Neutrophil (primary cell): ENCODE measurements at regions not wholly inside any gene's neighbourhood (a gene's known extent, or its start where the extent isn't known, plus 50 kb on each side); places are given as distances from the start of the nearest gene placed in this dataset.

Experiments
- H3K27ac ChIP-seq: fragments of 200-600 bp; sonication (generic); 2 replicates; pipeline ENCODE4 v1.5.1; 2016; ENCODE audit warnings: mild to moderate bottlenecking, moderate library complexity
- H3K27me3 ChIP-seq: fragments of 200-600 bp; sonication (generic); 2 replicates; pipeline ENCODE4 v1.6.0; 2016; ENCODE audit warnings: mild to moderate bottlenecking
- H3K36me3 ChIP-seq: fragments of 200-600 bp; sonication (generic); 2 replicates; pipeline ENCODE4 v1.5.1; 2017
- H3K4me1 ChIP-seq, 2 experiments: fragments of 200-600 bp in 1 of 2; sonication (generic) in 1 of 2; 1 replicate in 1 of 2; 2 replicates in 1 of 2; pipeline versions ENCODE4 v1.5.1 to v1.6.1; 2013 to 2016; ENCODE audit warnings: low read depth in 1 of 2, low read length in 1 of 2, mild to moderate bottlenecking in 1 of 2, moderate library complexity in 1 of 2; ENCODE audit not compliant: control insufficient read depth in 1 of 2, insufficient read depth in 1 of 2
- H3K4me3 ChIP-seq, 2 experiments: fragments of 200-600 bp in 1 of 2; sonication (generic) in 1 of 2; 1 replicate in 1 of 2; 2 replicates in 1 of 2; pipeline ENCODE4 v1.5.1; 2013 to 2016; ENCODE audit warnings: low read depth in 1 of 2, low read length in 1 of 2, mild to moderate bottlenecking in 1 of 2, moderate library complexity in 1 of 2
- H3K9me3 ChIP-seq: fragments of 200-600 bp; sonication (generic); 2 replicates; pipeline ENCODE4 v1.5.1; 2016
- CTCF ChIP-seq: fragments of 200-600 bp; sonication (generic); IDR thresholded peaks from 2 replicates; pipeline ENCODE4 v1.5.1; 2016; ENCODE audit warnings: antibody characterized with exemption

- Histone ChIP-seq H3K27me3 (no peaks in the 10 kb centered on the region), H3K9me3 (no peaks in the 10 kb centered on the region), H3K27ac (no peak overlapping the region), H3K36me3 (no peaks in the 10 kb centered on the region), H3K4me3 (no peak overlapping the region), H3K4me1 (no peaks in the 10 kb centered on the region)
- no peak for TF ChIP-seq CTCF
Observed at GRCh38 chr3:74059923-74060600, 435.3 kb upstream of the PDZRN3 start.

GRCh38 chr3:74059301-74059922 lies 434.7 kb upstream of the PDZRN3 start:
- H3K27me3 ChIP-seq: no peaks in the 10 kb centered on the region
- no peaks in the 10 kb centered on the region for H3K4me1 ChIP-seq
- no peak overlapping the region for H3K4me3 ChIP-seq
- H3K9me3 ChIP-seq: no peaks in the 10 kb centered on the region
- no peaks in the 10 kb centered on the region for H3K36me3 ChIP-seq
- TF ChIP-seq CTCF: no peak
- H3K27ac ChIP-seq: no peak overlapping the region

GRCh38 chr3:74057169-74057568 lies 432.4 kb upstream of the PDZRN3 start:
- no peaks in the 10 kb centered on the region for H3K9me3 ChIP-seq
- H3K4me1 ChIP-seq: no peaks in the 10 kb centered on the region
- H3K4me3 ChIP-seq: no peak overlapping the region
- no peaks in the 10 kb centered on the region for H3K36me3 ChIP-seq
- no peaks in the 10 kb centered on the region for H3K27me3 ChIP-seq
- no peak for TF ChIP-seq CTCF
- no peak overlapping the region for H3K27ac ChIP-seq

- H3K4me1 ChIP-seq: no peaks in the 10 kb centered on the region
- H3K4me3 ChIP-seq: no peak overlapping the region
- no peak overlapping the region for H3K27ac ChIP-seq
- H3K9me3 ChIP-seq: no peaks in the 10 kb centered on the region
- H3K27me3 ChIP-seq: no peaks in the 10 kb centered on the region
- H3K36me3 ChIP-seq: no peaks in the 10 kb centered on the region
- no peak for TF ChIP-seq CTCF
Observed at GRCh38 chr3:74055061-74055460, 430.3 kb upstream of the PDZRN3 start.

GRCh38 chr3:74054566-74054965 lies 429.8 kb upstream of the PDZRN3 start:
- H3K4me3 ChIP-seq: no peak overlapping the region
- H3K27me3 ChIP-seq: no peaks in the 10 kb centered on the region

More at GRCh38 chr3:74054566-74054965, 429.8 kb upstream of the PDZRN3 start:
- Histone ChIP-seq H3K36me3 (no peaks in the 10 kb centered on the region), H3K4me1 (no peaks in the 10 kb centered on the region), H3K27ac (no peak overlapping the region), H3K9me3 (no peaks in the 10 kb centered on the region)
- no peak for TF ChIP-seq CTCF
